GM06990 (cell line): ENCODE measurements at regions not wholly inside any gene's neighbourhood (a gene's known extent, or its start where the extent isn't known, plus 50 kb on each side); places are given as distances from the start of the nearest gene placed in this dataset.

Source experiments
- DNase-seq: peaks from one replicate; pipeline ENCODE4 v3.0.0-alpha.2; 2011; ENCODE audit not compliant: insufficient read length; ENCODE audit errors: extremely low read depth
- H3K27me3 ChIP-seq: replicated peaks from 2 replicates; pipeline ENCODE4 v1.6.0; 2011; ENCODE audit warnings: low read length; ENCODE audit not compliant: control insufficient read depth, insufficient read depth
- H3K36me3 ChIP-seq: 2 replicates; pipeline ENCODE4 v1.5.1; 2011; ENCODE audit warnings: low read length; ENCODE audit not compliant: control insufficient read depth, insufficient read depth
- H3K4me3 ChIP-seq: replicated peaks from 2 replicates; pipeline ENCODE4 v1.5.1; 2011; ENCODE audit warnings: low read depth, mild to moderate bottlenecking, control low read depth, low read length
- CTCF ChIP-seq: IDR thresholded peaks from 2 replicates; pipeline ENCODE4 v1.5.1; 2011; ENCODE audit warnings: low read length, control low read depth, mild to moderate bottlenecking, inconsistent platforms; ENCODE audit not compliant: insufficient read depth, poor library complexity, severe bottlenecking

GRCh38 chr9:29976981-29977380 lies 2403.7 kb upstream of the C9orf72 start:
- Histone ChIP-seq H3K36me3 (no peaks in the 10 kb centered on the region), H3K27me3 (no peaks in the 10 kb centered on the region), H3K4me3 (no peak overlapping the region)
- TF ChIP-seq CTCF = no peak
- DNase-seq = no peak

DNA sequence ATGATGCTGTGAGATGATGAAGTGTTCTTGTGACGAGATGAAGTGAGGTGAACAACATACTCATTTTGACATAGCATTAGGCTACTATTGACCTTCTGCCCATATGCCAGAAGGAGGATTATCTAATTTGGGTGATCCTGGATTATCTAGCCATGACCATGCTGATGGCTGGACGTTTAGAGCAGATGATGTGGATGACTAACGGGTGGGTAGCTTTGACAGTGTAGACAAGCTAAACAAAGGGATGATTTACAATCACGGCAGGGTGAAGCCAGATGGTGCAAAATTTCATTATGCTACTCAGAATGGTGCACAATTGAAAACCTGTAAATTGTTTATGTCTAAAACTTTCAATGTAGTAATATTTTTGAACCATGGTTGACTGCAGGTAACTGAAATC lies 2403.4 kb upstream of the ACO1 start:
- H3K4me3 ChIP-seq = no peak overlapping the region
- TF ChIP-seq CTCF = no peak
- H3K36me3 ChIP-seq = no peaks in the 10 kb centered on the region
- DNase-seq = no peak
- H3K27me3 ChIP-seq = no peaks in the 10 kb centered on the region

DNA sequence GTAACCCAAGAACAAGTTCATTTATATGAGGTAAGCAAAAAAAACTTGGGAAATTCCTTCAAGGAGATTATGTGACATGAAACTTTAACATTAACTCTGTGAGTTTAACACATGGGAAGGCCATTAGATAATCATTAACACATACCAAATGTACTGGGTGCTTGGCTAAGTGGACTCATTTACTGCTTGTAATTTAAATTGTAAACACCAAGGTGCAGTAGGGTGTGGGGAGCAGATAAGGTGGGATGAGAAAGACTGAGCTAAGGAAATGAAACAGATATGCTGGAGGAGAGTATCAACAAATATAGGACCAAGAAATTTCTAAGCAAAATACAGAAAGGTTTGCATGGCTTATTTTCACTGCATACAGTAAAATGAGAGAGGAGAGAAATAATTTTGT lies 2384.8 kb upstream of the ACO1 start:
- no peak for TF ChIP-seq CTCF
- Histone ChIP-seq H3K4me3 (no peak overlapping the region), H3K36me3 (no peaks in the 10 kb centered on the region), H3K27me3 (no peaks in the 10 kb centered on the region)
- DNase-seq = no peak

DNA sequence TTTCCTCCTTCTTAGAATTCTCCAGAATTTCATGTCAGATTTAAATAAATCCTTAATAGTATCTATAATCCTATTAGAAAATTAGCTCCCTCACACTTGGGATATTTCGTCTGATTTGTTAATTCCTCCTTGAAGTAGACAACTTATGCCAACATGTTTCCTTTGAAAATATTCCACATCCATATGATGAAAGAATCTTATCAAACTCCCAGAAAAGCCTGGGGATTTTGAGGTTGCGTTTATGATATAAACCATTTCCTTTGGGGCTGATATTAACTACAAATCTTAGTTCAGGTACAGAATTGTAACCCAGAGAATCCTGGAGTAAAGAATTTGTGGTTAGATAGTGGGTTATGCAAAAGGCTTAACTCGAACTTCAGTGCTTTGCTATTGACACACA lies 2373.8 kb upstream of the ACO1 start:
- H3K36me3 ChIP-seq = no peaks in the 10 kb centered on the region
- no peaks in the 10 kb centered on the region for H3K27me3 ChIP-seq
- no peak for TF ChIP-seq CTCF
- no peak overlapping the region for H3K4me3 ChIP-seq
- no peak for DNase-seq

DNA sequence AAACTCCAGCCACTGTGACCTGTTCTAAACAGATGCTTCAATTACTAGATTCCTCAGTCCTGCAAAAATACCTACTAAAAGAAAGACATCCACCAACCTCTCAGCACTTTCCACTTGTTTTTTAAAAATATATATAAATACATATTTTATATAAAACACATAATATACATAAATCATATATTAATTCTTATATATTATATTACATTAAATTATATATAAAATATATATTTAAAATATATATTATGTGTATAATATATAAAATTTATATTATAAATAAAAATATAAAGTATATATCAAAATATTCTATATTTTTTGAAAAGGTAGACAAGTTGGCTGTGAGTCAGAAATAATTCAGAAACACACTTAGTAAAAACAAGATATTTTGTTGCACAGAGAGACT lies 2371.8 kb upstream of the ACO1 start:
- no peak overlapping the region for H3K4me3 ChIP-seq
- H3K27me3 ChIP-seq = no peaks in the 10 kb centered on the region
- no peaks in the 10 kb centered on the region for H3K36me3 ChIP-seq
- TF ChIP-seq CTCF = no peak
- DNase-seq = no peak

DNA sequence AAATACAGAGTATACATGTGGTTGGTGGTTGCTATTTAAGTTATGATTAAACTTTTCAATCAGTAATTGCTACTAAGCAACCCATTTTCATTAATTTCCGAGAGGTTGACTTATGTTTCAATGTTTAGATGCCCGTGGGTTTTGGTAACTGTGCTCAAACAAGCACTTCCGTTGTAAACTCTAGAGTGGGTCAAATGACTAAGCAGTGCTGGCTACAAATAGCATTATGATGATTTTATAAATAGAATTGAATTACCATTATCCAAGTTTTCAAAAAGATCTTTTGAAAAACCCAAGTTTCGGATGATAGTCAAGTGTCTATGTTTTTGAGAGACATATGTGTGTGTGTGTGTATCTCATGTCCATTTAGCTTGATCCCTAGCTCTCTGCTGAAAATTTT lies 2369.4 kb upstream of the ACO1 start:
- no peak for DNase-seq
- no peaks in the 10 kb centered on the region for H3K27me3 ChIP-seq
- no peak for TF ChIP-seq CTCF
- no peaks in the 10 kb centered on the region for H3K36me3 ChIP-seq
- no peak overlapping the region for H3K4me3 ChIP-seq
